NCI-H82 treated with DMSO at 0.1 percent for 48 hours (cell line): ENCODE measurements at regions not wholly inside any gene's neighbourhood (a gene's known extent, or its start where the extent isn't known, plus 50 kb on each side); places are given as distances from the start of the nearest gene placed in this dataset.

Experiments used
- DNase-seq: peaks from one replicate; lab custom pipeline; 2025; ENCODE audit not compliant: unreplicated experiment; lab: John Stamatoyannopoulos, UW

- DNase-seq, result no peak
These were observed 330.2 kb downstream of the EPM2A start for GRCh38 chr6:145405006-145405551.

- DNase-seq, result peak; percentile 57
These were observed 328.5 kb downstream of the EPM2A start for GRCh38 chr6:145406783-145407182.

- no peak for DNase-seq
These were observed 319.7 kb downstream of the EPM2A start for GRCh38 chr6:145415616-145416015.

- DNase-seq, result no peak
These were observed 314.7 kb downstream of the EPM2A start for GRCh38 chr6:145420599-145420998.

GRCh38 chr6:145423936-145424335, 311.4 kb downstream of the EPM2A start:
- no peak for DNase-seq

- no peak for DNase-seq
These were observed 308.1 kb downstream of the EPM2A start for GRCh38 chr6:145427232-145427631.

- DNase-seq, result no peak
These were observed 306.6 kb downstream of the EPM2A start for GRCh38 chr6:145428706-145429105.

GRCh38 chr6:145442110-145442509, 293.2 kb downstream of the EPM2A start:
- no peak for DNase-seq

- DNase-seq, result no peak
These were observed 289.6 kb downstream of the EPM2A start for GRCh38 chr6:145445674-145446073.

GRCh38 chr6:145451029-145451428, 284.3 kb downstream of the EPM2A start:
- DNase-seq, result no peak

GRCh38 chr6:145453376-145453775, 281.9 kb downstream of the EPM2A start:
- DNase-seq, result no peak

- DNase-seq, result no peak
These were observed 281.3 kb downstream of the EPM2A start for GRCh38 chr6:145454006-145454405.

GRCh38 chr6:145457556-145457955, 277.8 kb downstream of the EPM2A start:
- DNase-seq, result no peak

- DNase-seq, result no peak
These were observed 266.8 kb downstream of the EPM2A start for GRCh38 chr6:145468534-145468933.

- no peak for DNase-seq
These were observed 266.3 kb downstream of the EPM2A start for GRCh38 chr6:145469021-145469420.

GRCh38 chr6:145475794-145476396, 259.4 kb downstream of the EPM2A start:
- no peak for DNase-seq

- no peak for DNase-seq
These were observed 255.3 kb downstream of the EPM2A start for GRCh38 chr6:145480024-145480423.

- no peak for DNase-seq
These were observed 251.9 kb downstream of the EPM2A start for GRCh38 chr6:145483191-145483996.

- no peak for DNase-seq
These were observed 250.0 kb downstream of the EPM2A start for GRCh38 chr6:145485288-145485687.

GRCh38 chr6:145486306-145486705, 249.0 kb downstream of the EPM2A start:
- no peak for DNase-seq

- no peak for DNase-seq
These were observed 245.7 kb downstream of the EPM2A start for GRCh38 chr6:145489583-145489982.

GRCh38 chr6:145490068-145490467, 245.3 kb downstream of the EPM2A start:
- DNase-seq, result no peak
